ENCODE measurements at regions not wholly inside any gene's neighbourhood (a gene's known extent, or its start where the extent isn't known, plus 50 kb on each side); places are given as distances from the start of the nearest gene placed in this dataset.

DNA sequence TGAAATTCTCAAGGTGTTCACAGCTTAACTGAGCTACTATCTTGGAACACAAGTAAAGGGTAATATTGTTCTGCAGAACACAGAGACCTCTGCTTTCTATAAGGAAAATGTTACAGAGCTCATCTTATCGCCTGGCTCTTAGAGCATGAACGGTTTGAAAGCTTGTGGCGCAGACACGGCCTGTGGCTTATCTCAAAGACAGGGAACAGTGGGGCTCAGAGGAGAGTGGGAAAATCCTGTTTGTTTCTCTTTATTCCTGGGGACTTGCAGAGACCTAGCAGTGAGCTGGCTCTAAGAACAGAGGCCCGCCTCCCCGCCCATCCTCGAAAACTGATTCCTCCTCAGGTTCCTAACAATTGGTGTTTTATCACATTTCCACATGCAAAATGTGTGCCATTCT lies 131.7 kb downstream of the EMX2 start:
- no peak for DNase-seq

DNA sequence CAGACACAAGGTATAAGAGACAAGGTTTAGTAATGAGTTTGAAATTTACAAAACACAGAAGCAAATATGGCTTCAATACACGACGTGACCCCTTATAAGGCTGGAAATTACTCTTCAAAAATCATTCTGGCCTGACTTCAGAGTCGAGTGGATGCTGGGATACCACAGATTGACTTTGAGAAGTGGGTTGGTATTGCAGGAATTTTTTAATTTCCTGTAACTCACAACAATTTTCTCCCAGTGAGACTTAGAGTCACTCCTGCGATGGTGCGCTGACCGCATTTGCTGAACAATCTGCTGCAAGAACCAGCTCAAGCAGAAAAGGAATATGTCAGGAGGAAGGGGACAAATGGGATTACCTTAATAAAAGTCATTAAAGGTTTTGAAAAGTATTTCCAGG lies 132.1 kb downstream of the EMX2 start:
- no peak for DNase-seq

DNA sequence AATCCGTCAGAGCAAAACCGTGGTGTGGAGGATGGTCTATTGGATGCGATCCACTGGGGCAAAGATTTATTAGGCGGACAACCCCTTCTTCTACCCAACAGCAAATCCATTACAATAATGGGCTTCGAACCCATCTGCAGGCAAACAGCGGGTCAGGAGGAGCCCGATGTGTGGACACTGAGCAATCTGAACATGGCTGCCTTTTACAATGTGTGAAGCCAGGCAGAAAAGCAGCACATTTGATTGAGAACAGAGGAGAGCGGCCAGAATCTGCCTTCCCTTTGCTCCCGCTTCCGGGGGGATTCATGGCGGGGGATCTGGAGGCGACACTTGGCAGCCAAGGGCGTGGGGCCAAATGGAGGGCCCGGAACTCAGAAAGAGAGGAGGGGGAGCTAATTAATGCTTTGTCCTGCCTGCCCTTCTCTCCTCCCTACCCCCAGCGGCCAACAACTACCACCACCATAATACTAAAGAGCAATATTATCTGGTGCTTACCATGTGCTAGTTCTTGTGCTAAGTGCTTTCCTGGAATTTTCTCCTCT lies 133.0 kb downstream of the EMX2 start:
- no peak for DNase-seq

DNA sequence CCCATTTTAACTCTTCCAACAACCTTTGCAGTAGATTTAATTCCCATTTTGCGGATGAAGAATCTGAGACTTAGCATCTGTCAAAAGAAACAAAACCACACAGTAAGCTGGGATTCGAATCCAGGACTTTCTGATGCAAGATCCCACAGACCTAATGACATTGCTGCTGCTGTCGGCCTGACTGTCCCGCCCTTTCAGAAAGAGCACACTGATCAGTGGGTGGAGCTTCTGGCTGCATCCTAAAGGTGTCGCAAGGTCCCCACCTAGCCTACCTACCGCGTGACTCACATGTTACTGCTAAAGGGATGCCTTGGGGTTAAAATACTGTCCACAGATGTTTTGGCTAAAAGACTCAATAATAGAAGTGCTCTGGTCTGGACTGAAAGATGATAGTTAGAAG lies 134.7 kb downstream of the EMX2 start:
- no peak for DNase-seq

DNA sequence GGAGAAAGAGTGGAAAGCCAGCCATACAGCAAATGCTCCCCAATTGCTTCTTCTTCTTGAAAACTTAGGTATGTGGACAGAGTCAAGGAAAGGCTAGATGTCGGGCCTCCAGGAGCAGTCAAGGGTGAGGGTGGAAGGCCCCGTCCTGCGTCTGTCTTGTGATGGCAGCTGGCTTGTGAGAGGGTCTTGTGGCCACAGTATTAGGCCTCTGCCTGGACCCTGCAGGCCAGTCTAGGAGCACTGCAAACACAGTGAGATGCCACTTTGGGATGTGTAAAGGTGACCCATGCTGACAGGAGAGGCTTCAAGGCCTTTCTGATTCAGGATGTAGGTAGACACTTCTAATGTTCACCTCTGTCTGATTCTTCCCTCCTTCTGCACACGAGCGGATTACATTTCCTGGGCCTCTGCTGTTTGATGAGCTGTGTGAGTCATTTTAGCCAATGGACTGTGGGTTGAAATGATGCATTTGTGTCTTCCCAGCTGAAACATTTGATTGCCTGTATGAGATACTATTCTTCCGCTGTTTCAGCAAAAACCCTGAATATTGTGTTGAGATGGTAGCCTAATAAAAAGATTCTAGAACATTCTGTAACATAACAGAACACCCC lies 135.4 kb downstream of the EMX2 start:
- DNase-seq = no peak

DNA sequence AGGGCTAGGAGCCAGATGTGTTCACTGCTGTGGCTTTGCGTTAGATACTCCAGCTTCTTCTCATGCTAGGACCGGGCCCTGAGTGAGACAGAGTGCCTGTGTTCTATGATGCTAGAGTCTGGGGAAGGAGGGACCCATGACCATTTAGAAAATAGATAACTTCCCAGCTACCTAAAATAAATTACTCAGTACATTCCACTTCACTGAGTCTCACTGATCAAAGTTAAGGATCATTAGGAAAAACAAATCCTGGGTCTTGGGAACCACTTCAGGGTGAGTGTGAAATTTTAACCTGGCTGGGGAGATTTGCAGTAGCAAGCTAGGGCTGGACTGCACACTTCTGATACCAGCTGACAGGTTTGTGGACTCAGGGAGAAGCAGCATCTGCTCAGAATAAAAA lies 138.1 kb downstream of the EMX2 start:
- DNase-seq = no peak

DNA sequence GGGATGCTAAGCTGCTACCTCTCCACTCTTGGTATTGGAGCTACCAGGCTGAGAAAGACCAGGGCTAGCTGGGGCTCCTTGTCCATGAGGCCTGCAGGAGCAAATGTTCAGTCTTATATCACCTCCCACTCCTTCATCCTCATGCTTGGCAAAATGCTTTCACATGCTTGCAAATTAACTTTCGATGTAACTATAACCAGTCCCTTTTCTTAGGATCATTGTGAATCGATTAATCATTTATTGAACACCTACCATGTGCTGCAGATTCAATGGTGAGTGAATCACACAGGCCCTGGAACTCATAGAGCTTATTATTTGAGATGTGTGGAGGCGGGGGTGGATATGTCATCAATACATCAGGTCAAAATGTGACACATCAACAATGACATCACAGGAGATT lies 138.6 kb downstream of the EMX2 start:
- no peak for DNase-seq

DNA sequence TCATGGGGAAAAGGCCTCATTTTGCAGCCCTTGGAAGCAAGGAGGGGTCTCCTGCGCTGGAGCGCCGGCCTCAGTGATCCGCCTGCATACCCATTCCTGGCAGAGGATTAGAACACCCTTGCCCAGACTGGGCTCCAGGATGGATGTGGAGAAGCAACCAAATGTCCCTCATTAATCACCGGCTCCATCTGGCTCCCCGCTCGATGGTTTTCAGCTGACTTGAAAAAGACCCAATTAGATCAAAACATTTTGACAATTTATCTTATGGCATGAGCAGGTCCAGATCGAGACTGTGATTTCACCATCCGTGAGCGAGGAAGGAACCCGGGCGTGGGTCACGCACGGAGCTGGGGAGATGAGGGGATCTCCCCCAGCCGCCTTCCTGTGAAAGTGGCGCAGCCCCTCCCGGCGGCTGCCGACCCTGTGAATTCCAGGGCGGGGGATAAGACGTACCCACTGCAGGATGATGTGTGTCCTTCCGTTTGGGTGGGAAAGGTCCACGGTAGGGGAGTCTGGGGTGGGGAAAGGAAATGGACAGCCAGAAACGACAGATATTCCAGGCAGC lies 141.6 kb downstream of the EMX2 start:
- no peak for DNase-seq

DNA sequence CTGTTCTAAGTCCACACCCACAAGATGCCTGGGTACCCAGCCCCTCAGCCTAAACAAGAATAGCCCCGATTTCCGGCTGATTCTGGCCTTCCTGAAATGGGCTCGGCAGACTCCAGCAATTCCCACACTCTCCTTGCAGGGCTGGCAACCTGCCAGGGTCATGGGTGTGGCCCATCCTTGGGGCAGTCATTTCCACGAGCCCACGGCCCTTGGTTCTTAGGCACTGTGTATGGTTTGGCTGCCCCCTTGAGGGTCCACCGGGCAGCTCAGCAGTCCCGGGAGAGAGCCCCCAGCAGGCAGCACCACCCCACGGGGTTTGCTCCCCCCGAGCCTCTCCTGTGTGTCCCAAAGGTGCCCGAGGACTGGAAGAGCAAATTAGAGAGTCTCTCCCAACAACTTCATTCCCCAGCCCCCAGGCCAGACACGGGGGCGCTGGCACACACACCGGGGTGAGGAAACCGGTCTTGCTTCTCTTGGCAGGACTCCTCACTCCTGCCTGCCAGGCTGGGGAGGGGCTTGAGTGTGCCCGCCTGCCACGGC lies 142.2 kb downstream of the EMX2 start:
- no peak for DNase-seq

DNA sequence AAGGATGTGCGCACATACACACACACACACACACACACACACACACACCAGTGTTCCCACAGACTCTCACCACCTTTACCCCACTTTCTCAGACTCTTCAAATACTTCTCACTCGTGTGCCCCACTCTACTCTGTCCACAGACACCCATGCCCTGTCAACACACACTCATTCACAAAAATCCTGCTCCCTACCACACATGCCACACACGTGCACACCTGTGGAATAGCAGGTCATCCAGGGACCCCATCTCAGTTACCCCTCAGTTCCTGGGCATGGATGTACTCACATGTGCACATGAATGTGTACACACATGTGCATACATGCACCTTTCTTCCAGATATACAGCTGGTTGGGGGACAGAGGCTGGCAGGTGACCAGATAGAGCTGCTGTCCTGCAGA lies 142.9 kb downstream of the EMX2 start:
- no peak for DNase-seq

DNA sequence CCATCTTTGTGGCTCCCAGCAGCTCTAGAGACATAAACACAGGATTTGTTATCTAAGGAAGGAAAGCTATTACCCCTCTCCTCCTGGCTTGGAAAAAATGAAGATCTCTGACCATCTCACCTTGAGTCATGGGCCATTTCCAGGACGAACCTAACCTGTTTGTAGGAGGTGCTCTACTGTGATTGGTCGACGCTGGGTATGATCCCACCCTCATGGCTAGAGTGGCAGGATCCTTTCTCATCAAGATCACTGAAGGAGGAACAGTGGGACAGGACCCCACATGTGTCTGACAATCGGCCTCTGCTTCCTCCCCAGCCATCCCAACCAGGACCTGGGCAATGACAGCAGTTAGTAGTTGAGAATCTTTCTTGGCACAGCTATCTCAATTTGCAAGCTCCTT lies 144.1 kb downstream of the EMX2 start:
- DNase-seq = no peak

DNA sequence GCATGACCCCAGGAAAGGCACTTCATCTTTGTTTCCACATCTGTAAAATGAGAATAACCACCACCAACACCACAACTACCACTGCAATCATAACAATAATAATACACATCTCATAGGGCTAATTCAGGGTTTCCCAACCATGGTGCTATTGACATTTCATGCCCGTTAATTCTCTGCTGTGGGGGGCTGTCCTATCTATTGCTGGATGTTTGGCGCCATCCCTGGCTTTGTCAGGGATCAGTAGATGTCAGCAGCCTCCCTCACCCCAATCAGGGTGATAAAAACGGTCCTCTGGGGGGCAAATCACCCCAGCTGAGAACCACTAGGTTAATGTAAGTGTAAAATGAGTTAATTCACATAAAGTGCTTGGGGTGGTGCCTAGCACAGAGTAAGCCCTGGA lies 145.8 kb downstream of the EMX2 start:
- no peak for DNase-seq

DNA sequence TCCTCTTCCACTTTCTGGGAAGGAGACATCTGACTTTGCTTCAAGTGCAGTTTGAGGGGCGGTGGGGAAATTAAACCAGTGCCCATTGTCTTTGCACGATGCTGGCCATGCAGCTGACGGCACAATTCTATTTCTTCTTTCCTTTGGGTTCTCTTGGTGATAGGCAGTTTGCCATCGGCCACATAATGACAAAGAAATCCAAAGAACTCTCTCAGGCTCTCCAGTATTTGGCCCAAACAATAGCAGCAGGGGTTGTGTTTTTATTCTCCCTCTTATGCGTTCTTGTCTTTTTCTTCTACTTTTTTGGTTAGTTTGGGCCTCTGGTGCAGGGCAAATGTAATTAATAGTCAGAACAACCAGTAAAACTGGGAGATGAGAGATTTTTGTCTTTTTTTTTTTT lies 147.0 kb downstream of the EMX2 start:
- no peak for DNase-seq

DNA sequence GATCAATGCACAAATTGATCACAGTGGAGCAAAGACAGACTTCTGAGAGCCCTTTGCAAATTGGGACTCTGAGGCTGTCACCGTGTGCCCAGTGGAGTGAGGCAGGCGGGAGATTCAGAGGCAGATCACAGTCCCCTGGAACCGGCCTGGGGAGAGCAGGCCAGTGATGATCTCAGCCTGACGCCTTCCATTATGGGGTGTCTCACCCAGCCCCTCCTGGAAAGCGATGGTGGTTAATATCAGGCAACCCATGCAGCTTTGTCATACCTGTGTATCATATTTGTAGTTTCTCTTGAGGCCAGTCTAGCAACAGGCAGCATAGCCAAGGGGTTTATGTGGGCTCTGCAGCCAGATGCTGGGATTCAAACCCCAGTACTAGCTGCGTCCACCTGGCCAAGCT lies 147.8 kb downstream of the EMX2 start:
- DNase-seq = no peak

DNA sequence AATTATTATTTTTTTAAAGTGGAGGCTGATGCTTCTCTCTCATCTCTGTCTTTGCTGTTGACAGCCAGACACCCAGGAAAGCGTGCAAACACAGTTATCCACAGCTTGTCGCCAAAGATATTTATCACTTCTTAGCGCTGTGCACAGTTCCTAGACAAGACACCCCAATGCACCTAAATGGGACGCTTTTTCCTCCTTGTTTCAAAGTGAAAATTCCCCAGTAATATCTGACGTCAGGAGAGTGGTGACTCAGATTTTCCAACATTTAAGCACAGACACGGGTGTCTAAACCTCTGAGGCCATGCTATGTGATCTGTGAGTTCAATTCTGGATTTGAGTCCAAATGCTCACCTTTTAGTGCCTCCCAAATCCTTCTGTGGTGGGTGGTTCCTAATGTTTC lies 151.6 kb downstream of the EMX2 start:
- DNase-seq = no peak

DNA sequence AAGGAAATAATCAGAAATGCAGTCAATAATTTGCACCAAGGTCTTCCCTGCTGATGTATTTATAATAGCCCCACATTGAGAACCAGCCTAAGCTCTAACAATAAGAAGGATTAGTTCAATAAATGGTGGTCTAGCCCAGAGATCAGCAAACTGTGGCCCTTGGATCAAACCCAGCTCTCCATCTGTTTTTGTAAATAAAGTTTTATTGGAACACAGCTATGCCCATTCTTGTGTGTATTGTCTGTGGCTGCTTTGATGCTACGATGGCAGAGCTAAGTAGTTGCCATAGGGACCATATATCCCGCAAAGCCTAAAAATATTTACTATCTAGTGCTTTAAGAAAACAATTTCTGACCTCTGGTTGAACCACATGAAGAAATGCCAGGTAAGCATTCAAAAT lies 154.9 kb downstream of the EMX2 start:
- DNase-seq = no peak

DNA sequence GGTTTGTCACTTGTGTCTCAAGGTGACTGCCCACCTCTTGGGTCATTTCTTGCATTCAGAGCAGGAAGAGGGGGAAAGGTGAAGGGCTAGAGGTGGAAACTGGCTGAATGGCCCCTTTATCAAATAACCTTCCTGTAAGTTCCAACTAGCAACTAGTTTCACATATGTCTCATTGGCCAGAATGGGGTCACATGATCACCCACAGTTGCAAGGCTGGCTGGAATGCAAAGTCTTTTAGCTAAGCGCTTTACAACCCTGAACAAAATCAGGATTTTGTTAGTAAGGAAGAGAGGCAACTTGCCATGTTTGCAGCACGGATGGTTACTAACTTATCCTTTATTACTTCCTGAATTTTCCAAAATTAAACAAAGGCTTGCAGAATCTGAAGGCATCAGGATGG lies 156.3 kb downstream of the EMX2 start:
- DNase-seq = no peak

DNA sequence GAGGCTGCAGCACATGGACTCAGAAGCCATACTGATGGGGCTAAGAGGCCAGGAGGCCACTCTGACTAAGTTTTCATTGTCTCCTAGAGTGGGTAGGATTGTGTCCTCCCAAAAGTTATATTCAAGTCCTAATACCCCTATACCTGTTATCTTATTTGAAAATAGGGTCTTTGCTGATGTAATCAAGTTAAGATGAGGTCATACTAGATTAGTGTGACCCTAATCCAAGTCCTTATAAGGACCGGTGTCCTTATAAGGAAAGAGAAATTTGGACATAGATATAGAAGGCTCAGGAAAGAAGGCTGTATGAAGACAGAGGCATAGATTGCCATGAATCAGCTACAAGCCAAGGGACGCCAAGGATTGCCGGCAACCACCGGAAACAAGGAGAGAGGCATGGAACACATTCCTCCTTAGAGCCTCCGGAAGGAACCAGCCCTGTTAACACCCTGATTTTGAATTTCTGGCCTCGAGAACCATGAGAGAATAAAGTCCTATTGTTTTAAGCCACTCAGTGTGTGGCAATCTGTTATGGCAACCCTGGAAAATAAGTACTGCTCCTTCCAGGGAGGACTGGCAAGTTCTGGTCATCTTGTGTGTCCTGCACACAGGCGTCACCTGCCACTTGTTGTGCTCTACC lies 157.0 kb downstream of the EMX2 start:
- no peak for DNase-seq

DNA sequence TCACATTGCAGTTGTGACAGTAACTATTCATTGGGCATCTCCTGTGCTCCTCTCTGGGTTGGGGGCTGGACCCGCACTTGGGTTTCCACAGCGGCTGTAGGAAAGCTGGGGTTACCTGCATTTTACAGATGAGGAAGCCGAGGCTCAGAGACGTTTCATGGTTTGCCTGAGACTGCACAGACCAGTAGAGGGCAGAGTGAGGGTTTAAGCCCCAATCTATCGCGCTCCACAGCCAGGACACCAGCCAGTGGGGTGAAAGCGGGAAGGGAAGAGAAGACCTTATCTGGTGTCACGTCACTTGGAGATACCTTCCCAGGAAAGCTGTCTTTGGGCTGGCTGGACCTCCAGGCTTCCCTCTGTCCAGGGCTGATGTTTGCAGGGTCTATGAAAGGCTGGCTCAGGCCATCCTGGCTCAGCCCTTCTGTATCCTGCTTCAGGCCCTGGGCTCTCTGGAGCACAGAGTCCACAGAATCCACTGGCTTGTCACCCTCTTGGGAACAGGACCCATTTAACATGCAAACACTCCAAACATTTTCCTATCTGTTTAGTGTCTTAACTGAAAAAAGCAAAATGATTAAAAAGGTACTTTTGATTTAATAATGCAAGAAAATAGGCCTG lies 167.7 kb downstream of the EMX2 start:
- no peak for DNase-seq

DNA sequence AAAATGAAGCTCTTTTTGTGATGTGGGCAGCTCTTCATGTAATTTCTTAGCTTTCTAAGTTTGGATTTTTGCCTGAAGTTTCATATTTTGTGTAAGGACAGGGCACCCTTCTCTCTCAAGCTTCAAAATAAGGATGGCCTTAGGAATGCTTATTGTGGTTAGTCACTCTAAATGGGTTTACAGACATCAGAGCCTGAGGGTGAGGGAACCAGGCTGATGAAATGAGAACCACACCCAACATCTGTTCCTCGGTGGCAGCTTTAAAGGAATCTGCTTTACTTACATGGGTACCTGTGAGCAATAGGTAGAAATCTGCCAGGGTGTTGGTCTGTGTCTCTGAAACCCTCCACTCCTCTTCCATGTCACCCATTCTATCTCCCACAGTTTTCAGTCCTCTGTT lies 174.3 kb downstream of the EMX2 start:
- DNase-seq = no peak

DNA sequence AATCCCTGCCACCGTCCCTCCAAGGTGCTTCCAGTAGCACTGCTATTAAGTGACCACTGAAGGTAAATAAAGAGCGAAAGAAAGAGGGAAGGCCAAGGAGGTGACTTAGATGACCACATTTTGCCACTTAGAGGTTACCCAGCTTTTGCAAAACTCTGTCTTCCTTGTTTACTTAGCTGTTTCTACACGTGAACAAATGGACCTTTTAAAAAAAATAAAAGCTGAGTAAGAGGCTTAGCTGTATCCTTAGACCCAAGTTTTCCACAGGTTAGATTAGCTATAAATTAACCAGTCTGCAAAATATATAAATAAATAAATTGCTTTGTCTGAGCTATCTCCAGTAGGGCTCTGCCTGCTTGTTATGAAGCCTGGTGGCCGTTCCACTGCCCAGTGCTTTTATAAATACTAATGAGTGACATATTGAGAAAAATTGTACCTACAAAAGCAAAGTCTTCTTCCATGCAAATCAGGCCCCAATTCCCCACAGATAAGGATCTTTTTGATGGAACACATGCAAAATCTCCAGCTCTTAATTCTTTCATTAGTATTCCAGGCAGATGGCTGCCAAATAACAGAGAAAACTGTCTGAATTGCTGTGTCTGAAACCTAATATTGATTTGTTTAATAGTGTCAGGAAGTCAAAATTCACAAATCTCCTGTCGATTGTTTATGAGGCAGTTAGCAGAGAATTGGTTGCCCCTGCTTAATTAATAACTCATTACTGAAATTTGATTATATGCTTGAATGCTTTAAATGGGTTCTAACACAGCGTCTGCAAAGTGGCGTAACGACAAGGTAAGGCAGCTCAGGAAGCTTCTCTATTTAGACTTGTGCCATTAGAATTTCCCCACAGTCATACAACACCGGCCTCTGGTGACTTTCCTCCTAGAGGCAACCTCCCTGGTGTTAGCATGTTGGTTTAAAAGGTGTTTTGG lies 176.7 kb downstream of the EMX2 start:
- DNase-seq = no peak

DNA sequence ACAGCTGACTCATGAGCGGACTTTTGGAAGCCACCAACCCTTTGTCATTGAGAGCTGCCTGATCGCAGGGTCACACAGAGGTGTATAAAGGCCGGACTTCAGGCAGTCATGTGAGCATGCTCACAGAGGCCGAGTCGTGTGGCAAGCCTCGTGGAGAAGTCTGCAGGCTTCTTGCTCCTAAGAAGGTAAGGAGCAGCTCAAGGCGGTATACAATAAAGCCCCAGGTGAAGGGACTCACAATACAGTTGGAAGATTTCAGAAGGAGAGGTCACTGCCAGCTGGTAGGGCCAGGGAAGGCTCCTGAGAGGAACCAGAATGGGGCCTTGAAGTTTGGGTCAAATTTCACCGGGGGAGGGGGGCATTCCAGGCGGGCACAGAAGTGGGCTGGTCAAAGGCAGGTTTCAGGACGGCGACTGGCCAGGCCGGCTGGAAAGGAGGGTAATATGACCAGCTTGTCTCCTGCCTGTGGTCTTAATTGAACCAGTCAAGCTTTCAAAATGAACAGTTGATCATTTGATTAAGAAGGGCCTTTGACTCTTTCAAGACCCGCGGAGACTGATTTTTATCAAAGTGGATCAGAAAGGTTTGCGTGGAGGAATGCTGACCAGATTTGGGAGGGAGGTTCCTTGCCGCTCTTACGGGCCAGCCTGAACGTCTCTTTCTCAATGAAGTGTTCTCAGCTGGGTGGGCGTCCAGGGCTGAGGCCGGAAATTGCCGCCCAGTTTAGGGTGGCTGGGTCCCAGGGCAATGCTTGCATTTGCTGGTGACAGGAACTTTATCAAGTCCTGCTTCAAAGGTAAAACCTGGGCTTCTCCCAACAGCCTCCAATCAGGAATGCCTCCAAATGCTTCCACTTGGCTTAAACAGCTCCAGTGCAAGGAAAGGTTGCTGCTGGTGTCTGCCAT lies 178.6 kb downstream of the EMX2 start:
- DNase-seq = no peak

All from activated CD8-positive, alpha-beta memory T cell treated with anti-CD3 and anti-CD28 coated beads for 24 hours (primary cell).